GM23338 (cell line): ENCODE measurements at regions not wholly inside any gene's neighbourhood (a gene's known extent, or its start where the extent isn't known, plus 50 kb on each side); places are given as distances from the start of the nearest gene placed in this dataset.
"Not testable (repeated sequence)": the region's sequence is repeated elsewhere in the genome, so short reads cannot be mapped to it uniquely, and the experiment has no call there.

Experiments
- ZNF331 ChIP-seq: fragments of 250-450 bp; sonication (Bioruptor Pico); IDR thresholded peaks from 2 replicates; pipeline ENCODE4 v1.5.0; 2020; ENCODE audit warnings: low read depth, mild to moderate bottlenecking, moderate library complexity
- TF ChIP-seq, protein P1 (sequence below), 2 experiments: fragments of 200-600 bp in 1 of 2; sonication (generic) in 1 of 2; conservative IDR thresholded peaks; 2 replicates each; pipeline versions ENCODE4 v1.5.1 to v1.6.1; 2016 to 2017; ENCODE audit warnings: antibody characterized with exemption in 2 of 2, low read depth in 2 of 2, mild to moderate bottlenecking in 2 of 2, moderate library complexity in 1 of 2

DNA sequence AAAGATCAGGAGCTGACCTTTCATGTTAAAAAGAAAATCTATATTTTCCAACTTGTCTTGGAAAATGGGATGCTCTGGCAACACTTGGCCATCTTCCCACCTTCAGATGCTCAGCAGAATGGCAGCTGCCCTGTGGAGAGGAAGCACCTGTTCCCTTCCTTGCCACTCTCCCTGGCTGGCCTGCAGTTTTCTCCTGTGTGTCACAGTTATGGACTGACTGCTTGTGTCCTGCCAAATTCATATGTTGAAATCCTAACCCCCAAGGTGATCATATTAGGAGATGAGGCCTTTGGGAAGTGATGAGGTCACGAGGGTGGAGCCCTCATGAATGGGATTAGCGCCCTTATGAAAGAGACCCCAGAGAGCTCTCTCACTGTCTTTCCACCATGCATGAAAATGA, 97.0 kb upstream of the PLGLB2 start:
- TF ChIP-seq ZNF331 (CRISPR knock-in tag), result not testable (repeated sequence)
- TF ChIP-seq, protein P1, sequence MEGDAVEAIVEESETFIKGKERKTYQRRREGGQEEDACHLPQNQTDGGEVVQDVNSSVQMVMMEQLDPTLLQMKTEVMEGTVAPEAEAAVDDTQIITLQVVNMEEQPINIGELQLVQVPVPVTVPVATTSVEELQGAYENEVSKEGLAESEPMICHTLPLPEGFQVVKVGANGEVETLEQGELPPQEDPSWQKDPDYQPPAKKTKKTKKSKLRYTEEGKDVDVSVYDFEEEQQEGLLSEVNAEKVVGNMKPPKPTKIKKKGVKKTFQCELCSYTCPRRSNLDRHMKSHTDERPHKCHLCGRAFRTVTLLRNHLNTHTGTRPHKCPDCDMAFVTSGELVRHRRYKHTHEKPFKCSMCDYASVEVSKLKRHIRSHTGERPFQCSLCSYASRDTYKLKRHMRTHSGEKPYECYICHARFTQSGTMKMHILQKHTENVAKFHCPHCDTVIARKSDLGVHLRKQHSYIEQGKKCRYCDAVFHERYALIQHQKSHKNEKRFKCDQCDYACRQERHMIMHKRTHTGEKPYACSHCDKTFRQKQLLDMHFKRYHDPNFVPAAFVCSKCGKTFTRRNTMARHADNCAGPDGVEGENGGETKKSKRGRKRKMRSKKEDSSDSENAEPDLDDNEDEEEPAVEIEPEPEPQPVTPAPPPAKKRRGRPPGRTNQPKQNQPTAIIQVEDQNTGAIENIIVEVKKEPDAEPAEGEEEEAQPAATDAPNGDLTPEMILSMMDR (conservative IDR thresholded peaks at IDR 0.05; ENCODE audit: low read depth in 2 of 2), result not testable (repeated sequence)
